Keratinocyte (primary cell): ENCODE measurements at regions not wholly inside any gene's neighbourhood (a gene's known extent, or its start where the extent isn't known, plus 50 kb on each side); places are given as distances from the start of the nearest gene placed in this dataset.

Experiments
- DNase-seq: peaks from one replicate; pipeline ENCODE4 v3.0.0-alpha.2; 2011; ENCODE audit warnings: low read depth, missing footprints, low spot score
- FAIRE-seq: peaks from 2 replicates; lab custom pipeline; 2011; peaks lifted over from hg19 to GRCh38; lab: Jason Lieb, UNC
- H2AFZ ChIP-seq: 2 replicates; pipeline ENCODE4 v1.6.0; 2012; ENCODE audit warnings: low read length, control low read depth, inconsistent platforms; ENCODE audit not compliant: control insufficient read depth
- H3K27ac ChIP-seq: 2 replicates; pipeline ENCODE4 v1.5.1; 2011; ENCODE audit warnings: low read length; ENCODE audit not compliant: control insufficient read depth, insufficient read depth
- H3K27me3 ChIP-seq: 3 replicates; pipeline ENCODE4 v1.6.0; 2011; ENCODE audit warnings: low read length; ENCODE audit not compliant: control insufficient read depth, insufficient read depth; ENCODE audit errors: extremely low read depth
- H3K36me3 ChIP-seq, 2 experiments: 2 replicates in 1 of 2; 3 replicates in 1 of 2; pipeline ENCODE4 v1.5.1; 2011; ENCODE audit warnings: low read length in 2 of 2, mild to moderate bottlenecking in 1 of 2; ENCODE audit not compliant: control insufficient read depth in 2 of 2, insufficient read depth in 2 of 2; ENCODE audit errors: extremely low read depth in 1 of 2
- H3K4me1 ChIP-seq: 3 replicates; pipeline ENCODE4 v1.5.1; 2011; ENCODE audit warnings: low read length; ENCODE audit not compliant: control insufficient read depth, insufficient read depth; ENCODE audit errors: extremely low read depth
- H3K4me2 ChIP-seq: 3 replicates; pipeline ENCODE4 v1.6.0; 2011; ENCODE audit warnings: low read depth, low read length; ENCODE audit not compliant: control insufficient read depth, insufficient read depth; ENCODE audit errors: extremely low read depth
- H3K4me3 ChIP-seq, 3 experiments: fragments of 200-600 bp in 1 of 3; sonication (generic) in 1 of 3; 2 replicates in 2 of 3; 3 replicates in 1 of 3; pipeline ENCODE4 v1.5.1; 2011 to 2016; ENCODE audit warnings: low read length in 3 of 3, mild to moderate bottlenecking in 3 of 3, control low read depth in 2 of 3, inconsistent platforms in 1 of 3, low read depth in 1 of 3, mixed read lengths in 1 of 3, mixed run types in 1 of 3, moderate library complexity in 1 of 3; ENCODE audit not compliant: control insufficient read depth in 2 of 3, insufficient read depth in 2 of 3; ENCODE audit errors: extremely low read depth in 1 of 3
- H3K79me2 ChIP-seq: 2 replicates; pipeline ENCODE4 v1.6.0; 2012; ENCODE audit warnings: low read length; ENCODE audit not compliant: control insufficient read depth, insufficient read depth
- H3K9ac ChIP-seq: 3 replicates; pipeline ENCODE4 v1.6.0; 2011; ENCODE audit warnings: low read length; ENCODE audit not compliant: control insufficient read depth, insufficient read depth; ENCODE audit errors: extremely low read depth
- H3K9me1 ChIP-seq: 3 replicates; pipeline ENCODE4 v1.6.0; 2011; ENCODE audit warnings: low read length; ENCODE audit not compliant: control insufficient read depth, insufficient read depth; ENCODE audit errors: extremely low read depth
- H3K9me3 ChIP-seq: 2 replicates; pipeline ENCODE4 v1.5.1; 2012; ENCODE audit warnings: low read depth, low read length; ENCODE audit not compliant: control insufficient read depth
- H4K20me1 ChIP-seq: 3 replicates; pipeline ENCODE4 v1.6.0; 2011; ENCODE audit warnings: low read length; ENCODE audit not compliant: control insufficient read depth, insufficient read depth; ENCODE audit errors: extremely low read depth
- EZH2 ChIP-seq: IDR thresholded peaks from one replicate; pipeline ENCODE4 v1.6.1; 2012; ENCODE audit warnings: inconsistent platforms, mild to moderate bottlenecking, low read length, moderate library complexity
- dilution Hi-C: fragments of 300-500 bp; cut with MboI; formaldehyde crosslinking; loops from one replicate; pipeline ENCODE4 v1.7.0; 2020; ENCODE audit warnings: low sequenced_read_pairs; ENCODE audit not compliant: extremely low pct_ligation_motif_present
- TF ChIP-seq, protein P1 (sequence below), 3 experiments: IDR thresholded peaks in 1 of 3; conservative IDR thresholded peaks in 1 of 3; optimal IDR thresholded peaks in 1 of 3; 2 replicates in 2 of 3; 3 replicates in 1 of 3; pipeline versions ENCODE3 to v1.5.1; 2011; ENCODE audit warnings: low read length in 3 of 3, mild to moderate bottlenecking in 3 of 3, moderate library complexity in 2 of 3, control low read depth in 1 of 3, inconsistent platforms in 1 of 3; ENCODE audit not compliant: insufficient read depth in 2 of 3; ENCODE audit errors: extremely low read depth in 1 of 3

DNA sequence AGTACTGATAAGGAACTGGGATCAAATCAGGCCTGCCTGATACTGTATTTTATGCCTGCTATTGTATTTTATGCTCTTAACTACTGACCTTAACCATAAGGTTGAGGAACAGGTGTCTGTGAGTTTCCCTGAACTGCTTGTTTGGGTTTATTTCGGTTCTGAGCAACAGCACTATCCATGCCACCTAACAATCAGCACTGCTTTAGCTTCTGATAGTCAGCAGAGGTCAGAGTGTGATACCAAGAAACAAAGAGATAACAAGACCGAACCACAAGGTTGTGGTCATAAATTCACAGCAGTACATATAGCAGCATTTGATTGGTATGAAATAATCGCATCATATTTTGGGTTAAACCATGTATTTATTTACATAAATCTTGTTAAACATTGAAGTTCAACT, 362.2 kb downstream of the FGF13 start:
- H3K36me3 ChIP-seq: no peaks in the 10 kb centered on the region
- H3K9ac ChIP-seq: no peak overlapping the region
- dilution Hi-C loops: no loop called here
- no peak overlapping the region for H3K4me2 ChIP-seq
- no peak for TF ChIP-seq EZH2
- no peaks in the 10 kb centered on the region for H3K9me1 ChIP-seq
- FAIRE-seq: no peak
- no peak overlapping the region for H3K27ac ChIP-seq
- H4K20me1 ChIP-seq: no peaks in the 10 kb centered on the region
- H3K4me3 ChIP-seq: no peak overlapping the region
- no peaks in the 10 kb centered on the region for H3K4me1 ChIP-seq
- H3K27me3 ChIP-seq: no peaks in the 10 kb centered on the region
- DNase-seq: no peak
- H3K79me2 ChIP-seq: no peaks in the 10 kb centered on the region
- H2AFZ ChIP-seq: no peak overlapping the region
- H3K9me3 ChIP-seq: no peaks in the 10 kb centered on the region

DNA sequence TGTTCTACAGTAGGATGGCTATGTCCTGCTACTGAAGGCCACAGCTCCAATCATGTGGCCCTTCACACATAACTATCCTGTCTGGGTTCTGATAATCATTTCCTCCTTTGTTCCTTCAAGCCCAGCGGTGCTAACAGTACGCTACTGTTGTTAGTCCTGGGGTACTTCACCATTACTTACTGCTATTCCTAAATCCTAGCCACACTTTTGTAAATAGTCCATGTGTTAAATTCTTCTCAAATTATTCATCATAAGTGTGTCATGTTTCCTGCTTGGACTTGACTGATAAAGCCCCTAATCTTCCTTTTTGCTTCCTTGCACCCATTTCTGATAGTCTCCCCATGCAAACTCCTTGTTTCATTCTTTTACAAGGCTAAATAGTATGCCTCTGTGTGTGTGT, 332.6 kb downstream of the FGF13 start:
- no peaks in the 10 kb centered on the region for H4K20me1 ChIP-seq
- no peak overlapping the region for H3K4me2 ChIP-seq
- H2AFZ ChIP-seq: no peak overlapping the region
- H3K27ac ChIP-seq: no peak overlapping the region
- no peaks in the 10 kb centered on the region for H3K36me3 ChIP-seq
- H3K79me2 ChIP-seq: no peaks in the 10 kb centered on the region
- H3K4me1 ChIP-seq: no peaks in the 10 kb centered on the region
- H3K4me3 ChIP-seq: no peak overlapping the region
- H3K27me3 ChIP-seq: no peaks in the 10 kb centered on the region
- no peak overlapping the region for H3K9ac ChIP-seq
- no peak for DNase-seq
- dilution Hi-C loops: no loop called here
- no peaks in the 10 kb centered on the region for H3K9me1 ChIP-seq
- no peak for TF ChIP-seq EZH2
- TF ChIP-seq, protein P1, sequence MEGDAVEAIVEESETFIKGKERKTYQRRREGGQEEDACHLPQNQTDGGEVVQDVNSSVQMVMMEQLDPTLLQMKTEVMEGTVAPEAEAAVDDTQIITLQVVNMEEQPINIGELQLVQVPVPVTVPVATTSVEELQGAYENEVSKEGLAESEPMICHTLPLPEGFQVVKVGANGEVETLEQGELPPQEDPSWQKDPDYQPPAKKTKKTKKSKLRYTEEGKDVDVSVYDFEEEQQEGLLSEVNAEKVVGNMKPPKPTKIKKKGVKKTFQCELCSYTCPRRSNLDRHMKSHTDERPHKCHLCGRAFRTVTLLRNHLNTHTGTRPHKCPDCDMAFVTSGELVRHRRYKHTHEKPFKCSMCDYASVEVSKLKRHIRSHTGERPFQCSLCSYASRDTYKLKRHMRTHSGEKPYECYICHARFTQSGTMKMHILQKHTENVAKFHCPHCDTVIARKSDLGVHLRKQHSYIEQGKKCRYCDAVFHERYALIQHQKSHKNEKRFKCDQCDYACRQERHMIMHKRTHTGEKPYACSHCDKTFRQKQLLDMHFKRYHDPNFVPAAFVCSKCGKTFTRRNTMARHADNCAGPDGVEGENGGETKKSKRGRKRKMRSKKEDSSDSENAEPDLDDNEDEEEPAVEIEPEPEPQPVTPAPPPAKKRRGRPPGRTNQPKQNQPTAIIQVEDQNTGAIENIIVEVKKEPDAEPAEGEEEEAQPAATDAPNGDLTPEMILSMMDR (optimal IDR thresholded peaks at IDR 0.05 in 1 of 3, IDR thresholded peaks at IDR 0.05 in 1 of 3, conservative IDR thresholded peaks at IDR 0.05 in 1 of 3; ENCODE audit: extremely low read depth in 1 of 3, insufficient read depth in 2 of 3, low read length in 3 of 3): no peak
- H3K9me3 ChIP-seq: no peaks in the 10 kb centered on the region
- FAIRE-seq: no peak

DNA sequence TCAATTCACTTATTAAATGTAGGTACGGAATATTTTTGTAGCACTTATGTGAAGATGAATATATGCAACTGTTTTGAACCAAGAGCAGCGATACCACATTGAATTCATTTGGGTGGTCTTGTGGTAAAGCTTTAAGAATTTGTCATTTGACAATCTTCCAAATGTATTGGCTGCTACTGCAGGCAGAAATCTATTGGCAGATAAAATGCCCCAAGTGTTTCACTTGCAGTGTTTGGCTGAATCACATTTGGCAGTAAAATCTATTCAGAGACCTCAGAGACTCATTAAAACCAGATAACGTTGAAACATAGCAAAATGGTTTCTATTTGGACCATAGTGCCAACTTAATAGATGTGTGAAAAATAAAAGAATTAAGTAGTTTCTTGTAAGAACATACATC, 303.4 kb downstream of the FGF13 start:
- no peaks in the 10 kb centered on the region for H3K4me1 ChIP-seq
- no peaks in the 10 kb centered on the region for H3K9me1 ChIP-seq
- TF ChIP-seq, protein P1 (optimal IDR thresholded peaks at IDR 0.05 in 1 of 3, IDR thresholded peaks at IDR 0.05 in 1 of 3, conservative IDR thresholded peaks at IDR 0.05 in 1 of 3; ENCODE audit: extremely low read depth in 1 of 3, insufficient read depth in 2 of 3, low read length in 3 of 3): no peak
- no peak for TF ChIP-seq EZH2
- H3K79me2 ChIP-seq: no peaks in the 10 kb centered on the region
- dilution Hi-C loops: no loop called here
- H4K20me1 ChIP-seq: no peaks in the 10 kb centered on the region
- no peak overlapping the region for H3K4me2 ChIP-seq
- H3K27me3 ChIP-seq: no peaks in the 10 kb centered on the region
- no peak for DNase-seq
- FAIRE-seq: no peak
- H3K27ac ChIP-seq: no peak overlapping the region
- H3K4me3 ChIP-seq: no peak overlapping the region
- no peak overlapping the region for H3K9ac ChIP-seq
- no peaks in the 10 kb centered on the region for H3K36me3 ChIP-seq
- H2AFZ ChIP-seq: no peak overlapping the region
- H3K9me3 ChIP-seq: no peaks in the 10 kb centered on the region
